GF-D8 (cell line): ENCODE measurements at regions not wholly inside any gene's neighbourhood (a gene's known extent, or its start where the extent isn't known, plus 50 kb on each side); places are given as distances from the start of the nearest gene placed in this dataset.

ENCODE experiments used
- DNase-seq: peaks from one replicate; lab custom pipeline; 2025; lab: John Stamatoyannopoulos, UW

GRCh38 chr6:137434640-137435039, 59.6 kb downstream of the OLIG3 start:
- no peak for DNase-seq

- no peak for DNase-seq
These were observed 62.1 kb downstream of the OLIG3 start for GRCh38 chr6:137432054-137432611.

- no peak for DNase-seq
These were observed 63.2 kb downstream of the OLIG3 start for GRCh38 chr6:137430954-137431353.

GRCh38 chr6:137427656-137428290, 66.4 kb downstream of the OLIG3 start:
- DNase-seq = no peak

GRCh38 chr6:137426007-137426689, 68.0 kb downstream of the OLIG3 start:
- no peak for DNase-seq

GRCh38 chr6:137424251-137424650, 69.9 kb downstream of the OLIG3 start:
- no peak for DNase-seq

GRCh38 chr6:137423451-137424168, 70.6 kb downstream of the OLIG3 start:
- no peak for DNase-seq

- no peak for DNase-seq
These were observed 76.8 kb downstream of the OLIG3 start for GRCh38 chr6:137417396-137417795.

- DNase-seq = no peak
These were observed 77.7 kb downstream of the OLIG3 start for GRCh38 chr6:137416376-137417109.

- no peak for DNase-seq
These were observed 78.4 kb downstream of the OLIG3 start for GRCh38 chr6:137415834-137416190.

GRCh38 chr6:137415127-137415833, 78.9 kb downstream of the OLIG3 start:
- no peak for DNase-seq

GRCh38 chr6:137414599-137414998, 79.6 kb downstream of the OLIG3 start:
- DNase-seq = no peak

GRCh38 chr6:137413482-137413881, 80.7 kb downstream of the OLIG3 start:
- no peak for DNase-seq

GRCh38 chr6:137412562-137412961, 81.6 kb downstream of the OLIG3 start:
- DNase-seq = no peak

GRCh38 chr6:137409266-137409777, 84.9 kb downstream of the OLIG3 start:
- no peak for DNase-seq

GRCh38 chr6:137407816-137408215, 86.4 kb downstream of the OLIG3 start:
- no peak for DNase-seq

- no peak for DNase-seq
These were observed 88.4 kb downstream of the OLIG3 start for GRCh38 chr6:137405806-137406205.

GRCh38 chr6:137403855-137404254, 90.3 kb downstream of the OLIG3 start:
- DNase-seq = no peak

GRCh38 chr6:137403443-137403842, 90.8 kb downstream of the OLIG3 start:
- DNase-seq = no peak

GRCh38 chr6:137402143-137402680, 92.0 kb downstream of the OLIG3 start:
- no peak for DNase-seq

- DNase-seq = no peak
These were observed 93.1 kb downstream of the OLIG3 start for GRCh38 chr6:137401088-137401487.
